GM21723 (cell line): ENCODE measurements at regions not wholly inside any gene's neighbourhood (a gene's known extent, or its start where the extent isn't known, plus 50 kb on each side); places are given as distances from the start of the nearest gene placed in this dataset.

Experiments used
- ATAC-seq: cut with Tn5 transposase; IDR thresholded peaks from one replicate; pipeline ENCODE4 v1.9.1; 2021; ENCODE audit warnings: mild to moderate bottlenecking, moderate library complexity; ENCODE audit not compliant: unreplicated experiment

DNA sequence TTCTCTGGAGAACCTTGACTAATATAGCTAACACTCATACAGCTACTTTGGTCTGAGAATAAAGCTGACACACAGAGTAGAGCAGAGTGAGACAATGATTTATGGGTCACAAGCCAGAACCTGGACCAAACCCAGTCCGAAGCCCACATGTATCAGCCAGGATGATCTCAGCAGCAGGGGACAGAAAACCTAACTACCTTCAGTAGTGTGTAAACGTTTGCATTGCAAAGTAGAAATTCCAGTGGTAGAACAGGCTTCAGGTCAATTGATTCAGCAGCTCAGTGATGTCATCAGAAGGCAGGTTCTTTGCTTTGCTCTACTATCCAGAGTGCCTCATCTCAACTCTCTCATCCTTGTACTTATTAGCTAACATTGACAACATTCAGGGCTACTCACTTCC lies 62.5 kb upstream of the PALS2 start:
- ATAC-seq = no peak

DNA sequence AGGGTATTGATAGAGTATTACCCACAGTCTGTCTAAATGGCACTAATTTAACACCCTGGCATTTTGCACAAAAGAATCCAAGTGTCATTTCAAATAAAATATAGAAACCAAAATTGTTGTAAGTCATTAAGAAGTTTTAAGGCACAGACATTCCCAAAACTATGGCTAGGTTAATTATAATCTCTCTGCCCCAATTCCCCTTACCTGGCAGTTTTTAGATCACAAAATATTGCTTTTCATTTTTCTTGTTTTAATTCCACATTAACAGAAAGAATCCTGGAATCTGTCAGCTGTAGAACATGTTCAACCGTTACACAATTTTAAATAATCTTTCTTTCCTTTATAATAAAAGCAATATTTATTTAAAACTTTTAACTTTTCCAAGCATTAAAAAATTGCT lies 56.1 kb upstream of the PALS2 start:
- ATAC-seq = no peak

GRCh38 chr7:24521917-24522623 lies 51.2 kb upstream of the PALS2 start:
- no peak for ATAC-seq
